HL-60 (cell line): ENCODE measurements at regions not wholly inside any gene's neighbourhood (a gene's known extent, or its start where the extent isn't known, plus 50 kb on each side); places are given as distances from the start of the nearest gene placed in this dataset.

Experiments used
- CTCF ChIP-seq: IDR thresholded peaks from one replicate; pipeline ENCODE4 v1.5.1; 2011; ENCODE audit warnings: low read length, control low read depth, inconsistent platforms; ENCODE audit not compliant: insufficient read depth
- REST ChIP-seq: IDR thresholded peaks from 2 replicates; pipeline ENCODE4 v1.6.1; 2012; ENCODE audit warnings: low read depth; ENCODE audit not compliant: insufficient replicate concordance

DNA sequence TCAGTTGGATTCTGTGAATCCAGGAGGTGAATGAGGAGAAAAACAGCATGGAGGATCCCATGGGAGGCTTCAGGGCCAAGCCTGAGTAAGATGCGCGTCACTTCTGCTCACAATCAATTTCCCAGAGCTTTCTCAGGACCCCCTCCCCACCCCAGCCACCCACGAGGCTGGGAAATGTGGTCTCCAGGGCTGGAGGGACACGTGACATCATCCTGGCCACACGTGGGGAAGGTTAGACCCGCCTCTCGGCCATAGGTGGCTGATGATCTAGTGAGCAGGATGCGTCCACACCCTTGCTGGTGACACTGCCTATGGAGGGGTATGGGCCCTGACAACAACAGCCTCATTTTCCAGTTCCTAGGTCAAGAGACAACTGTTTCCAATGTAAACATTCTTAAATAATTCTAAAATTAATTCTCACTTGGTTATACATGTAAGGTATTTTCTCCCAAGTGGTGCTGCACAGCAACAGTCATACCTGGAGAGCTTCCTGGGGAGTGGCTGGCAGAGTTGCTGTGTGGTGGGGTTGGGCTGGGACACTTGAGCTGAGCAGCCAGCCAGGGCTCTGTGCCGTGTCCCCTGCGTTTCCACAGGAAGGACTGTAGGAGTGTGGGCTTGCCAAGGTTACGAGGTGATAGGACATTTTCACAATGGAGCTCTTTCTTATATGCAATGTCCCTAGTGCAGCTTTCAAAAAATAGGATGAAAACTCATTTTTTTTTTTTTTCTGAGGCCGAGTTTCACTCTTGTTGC lies 153.1 kb downstream of the GADD45G start:
- TF ChIP-seq CTCF (no peak), REST (no peak)
